ENCODE measurements at regions not wholly inside any gene's neighbourhood (a gene's known extent, or its start where the extent isn't known, plus 50 kb on each side); places are given as distances from the start of the nearest gene placed in this dataset.

GRCh38 chr7:67414858-67415257, 418.2 kb downstream of the TYW1 start:
- no peak for DNase-seq (ENCODE audit: low read depth, low spot score)

- DNase-seq (ENCODE audit: low read depth, low spot score), result no peak
Measured at GRCh38 chr7:67422601-67423000, 426.0 kb downstream of the TYW1 start.

- no peak for DNase-seq (ENCODE audit: low read depth, low spot score)
Measured at GRCh38 chr7:67423065-67423464, 426.4 kb downstream of the TYW1 start.

- no peak for DNase-seq (ENCODE audit: low read depth, low spot score)
Measured at GRCh38 chr7:67426654-67427053, 430.0 kb downstream of the TYW1 start.

- DNase-seq (ENCODE audit: low read depth, low spot score), result no peak
Measured at GRCh38 chr7:67429735-67430134, 433.1 kb downstream of the TYW1 start.

- no peak for DNase-seq (ENCODE audit: low read depth, low spot score)
Measured at GRCh38 chr7:67432536-67433234, 436.1 kb downstream of the TYW1 start.

- DNase-seq (ENCODE audit: low read depth, low spot score), result no peak
Measured at GRCh38 chr7:67435894-67436535, 439.4 kb downstream of the TYW1 start.

GRCh38 chr7:67438198-67438882, 441.7 kb downstream of the TYW1 start:
- no peak for DNase-seq (ENCODE audit: low read depth, low spot score)

GRCh38 chr7:67438913-67439505, 442.4 kb downstream of the TYW1 start:
- DNase-seq (ENCODE audit: low read depth, low spot score), result no peak

GRCh38 chr7:67440321-67440720, 443.7 kb downstream of the TYW1 start:
- DNase-seq (ENCODE audit: low read depth, low spot score), result no peak

- DNase-seq (ENCODE audit: low read depth, low spot score), result no peak
Measured at GRCh38 chr7:67445728-67446127, 449.1 kb downstream of the TYW1 start.

- no peak for DNase-seq (ENCODE audit: low read depth, low spot score)
Measured at GRCh38 chr7:67447297-67447696, 450.7 kb downstream of the TYW1 start.

- no peak for DNase-seq (ENCODE audit: low read depth, low spot score)
Measured at GRCh38 chr7:67448271-67448670, 451.6 kb downstream of the TYW1 start.

- no peak for DNase-seq (ENCODE audit: low read depth, low spot score)
Measured at GRCh38 chr7:67450171-67450570, 453.5 kb downstream of the TYW1 start.

- no peak for DNase-seq (ENCODE audit: low read depth, low spot score)
Measured at GRCh38 chr7:67451306-67451705, 454.7 kb downstream of the TYW1 start.

- DNase-seq (ENCODE audit: low read depth, low spot score), result no peak
Measured at GRCh38 chr7:67452516-67453026, 455.9 kb downstream of the TYW1 start.

GRCh38 chr7:67453580-67454380, 457.1 kb downstream of the TYW1 start:
- DNase-seq (ENCODE audit: low read depth, low spot score), result no peak

GRCh38 chr7:67455508-67455907, 458.9 kb downstream of the TYW1 start:
- DNase-seq (ENCODE audit: low read depth, low spot score), result no peak

- no peak for DNase-seq (ENCODE audit: low read depth, low spot score)
Measured at GRCh38 chr7:67462781-67463191, 466.2 kb downstream of the TYW1 start.

GRCh38 chr7:67463316-67463715, 466.7 kb downstream of the TYW1 start:
- no peak for DNase-seq (ENCODE audit: low read depth, low spot score)

GRCh38 chr7:67463983-67464382, 467.4 kb downstream of the TYW1 start:
- DNase-seq (ENCODE audit: low read depth, low spot score), result no peak
